ENCODE measurements at regions not wholly inside any gene's neighbourhood (a gene's known extent, or its start where the extent isn't known, plus 50 kb on each side); places are given as distances from the start of the nearest gene placed in this dataset.

DNA sequence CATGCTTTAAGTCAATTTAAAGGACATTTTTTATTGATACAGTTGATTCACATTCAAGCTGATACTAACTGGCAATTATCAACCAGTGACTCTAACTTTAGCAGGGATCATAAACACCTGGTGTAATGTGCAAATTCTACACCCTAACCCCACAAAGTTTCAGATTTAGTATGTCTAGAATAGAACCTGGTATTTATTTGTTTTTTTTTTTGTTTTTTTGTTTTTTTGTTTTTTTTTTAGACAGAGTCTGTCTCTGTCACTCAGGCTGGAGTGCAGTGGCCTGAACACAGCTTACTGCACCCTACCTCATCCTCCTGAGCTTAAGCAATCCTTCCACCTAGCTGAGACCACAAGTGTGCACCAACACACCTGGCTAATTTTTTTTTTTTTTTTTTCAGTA, 311.2 kb upstream of the SEMA6A start:
- FAIRE-seq (no peak), ATAC-seq (no peak), DNase-seq (ENCODE audit: low read depth in 1 of 2, low spot score in 1 of 2) (no peak)
- no peak for TF ChIP-seq POLR2AphosphoS2 (conservative IDR thresholded peaks at IDR 0.05; ENCODE audit: low read length)
- no peak for TF ChIP-seq TP53 (CRISPR knock-in tag; IDR thresholded peaks at IDR 0.05)
- TF ChIP-seq ZC3H11A (IDR thresholded peaks at IDR 0.05) = no peak
- TF ChIP-seq SREBF2 (IDR thresholded peaks at IDR 0.05) = no peak
- TF ChIP-seq, protein P1, sequence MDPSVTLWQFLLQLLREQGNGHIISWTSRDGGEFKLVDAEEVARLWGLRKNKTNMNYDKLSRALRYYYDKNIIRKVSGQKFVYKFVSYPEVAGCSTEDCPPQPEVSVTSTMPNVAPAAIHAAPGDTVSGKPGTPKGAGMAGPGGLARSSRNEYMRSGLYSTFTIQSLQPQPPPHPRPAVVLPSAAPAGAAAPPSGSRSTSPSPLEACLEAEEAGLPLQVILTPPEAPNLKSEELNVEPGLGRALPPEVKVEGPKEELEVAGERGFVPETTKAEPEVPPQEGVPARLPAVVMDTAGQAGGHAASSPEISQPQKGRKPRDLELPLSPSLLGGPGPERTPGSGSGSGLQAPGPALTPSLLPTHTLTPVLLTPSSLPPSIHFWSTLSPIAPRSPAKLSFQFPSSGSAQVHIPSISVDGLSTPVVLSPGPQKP (IDR thresholded peaks at IDR 0.05; ENCODE audit: low read depth, low read length) = no peak
- TF ChIP-seq RAD21 (conservative IDR thresholded peaks at IDR 0.05 in 1 of 2, IDR thresholded peaks at IDR 0.05 in 1 of 2) = no peak
- no peak for TF ChIP-seq CBX8 (IDR thresholded peaks at IDR 0.05)
- TF ChIP-seq, protein P2, sequence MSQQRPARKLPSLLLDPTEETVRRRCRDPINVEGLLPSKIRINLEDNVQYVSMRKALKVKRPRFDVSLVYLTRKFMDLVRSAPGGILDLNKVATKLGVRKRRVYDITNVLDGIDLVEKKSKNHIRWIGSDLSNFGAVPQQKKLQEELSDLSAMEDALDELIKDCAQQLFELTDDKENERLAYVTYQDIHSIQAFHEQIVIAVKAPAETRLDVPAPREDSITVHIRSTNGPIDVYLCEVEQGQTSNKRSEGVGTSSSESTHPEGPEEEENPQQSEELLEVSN (IDR thresholded peaks at IDR 0.05; ENCODE audit: borderline replicate concordance, low read depth) = no peak
- no peak for TF ChIP-seq RFX5 (IDR thresholded peaks at IDR 0.05)
- TF ChIP-seq MYC (IDR thresholded peaks at IDR 0.05; ENCODE audit: borderline replicate concordance, low read length) = no peak
- no peak for TF ChIP-seq TFCP2L1 (CRISPR knock-in tag; IDR thresholded peaks at IDR 0.05)
- TF ChIP-seq FOXS1 (CRISPR knock-in tag; IDR thresholded peaks at IDR 0.05) = no peak
- ChIA-PET POLR2A (no interaction called here), CTCF (interaction anchor here (0.6 kb wide), 1 partner anchor 58 kb away, joined by 3 read pairs; no protein-coding TSS in a partner anchor)
- Histone ChIP-seq H3K9me3 (no peaks in the 10 kb centered on the region), H3K4me3 (no peak overlapping the region), H3K4me1 (no peaks in the 10 kb centered on the region), H3K4me2 (no peak overlapping the region), H3K27ac (no peak overlapping the region)

DNA sequence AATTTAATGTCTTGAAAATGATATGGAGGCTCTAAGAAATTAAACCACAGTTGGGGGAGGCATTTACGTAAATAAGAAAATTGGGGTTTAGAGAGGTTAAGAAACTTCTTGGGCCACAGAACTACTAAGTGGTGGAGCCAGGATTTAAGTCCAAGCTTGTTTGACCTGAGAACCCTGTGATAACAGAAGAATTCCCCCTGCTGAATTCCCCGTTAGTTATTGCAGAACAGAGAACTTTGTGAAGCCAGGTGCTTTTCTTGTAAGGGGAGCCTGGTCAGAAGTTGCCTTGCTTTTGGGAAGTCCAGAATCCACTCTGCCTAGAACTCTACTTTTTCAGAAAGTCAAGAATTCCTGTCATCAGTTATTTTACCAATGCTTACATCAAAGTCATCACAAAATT, 309.3 kb upstream of the SEMA6A start:
- Histone ChIP-seq H3K4me1 (no peaks in the 10 kb centered on the region), H3K27ac (no peak overlapping the region), H3K4me2 (no peak overlapping the region), H3K9me3 (no peaks in the 10 kb centered on the region), H3K4me3 (no peak overlapping the region)
- DNase-seq (ENCODE audit: low read depth in 1 of 2, low spot score in 1 of 2) (no peak), ATAC-seq (no peak), FAIRE-seq (no peak)
- ChIA-PET POLR2A (no interaction called here), CTCF (no interaction called here)
- WGBS (ENCODE audit: missing lambda C conversion rate) = 50% methylated on average over 2 of the region's 2 CpGs
- TF ChIP-seq POLR2AphosphoS2 (conservative IDR thresholded peaks at IDR 0.05; ENCODE audit: low read length) (no peak), GATA3 (IDR thresholded peaks at IDR 0.05; ENCODE audit: borderline replicate concordance) (no peak), ESRRA (IDR thresholded peaks at IDR 0.05; ENCODE audit: borderline replicate concordance, low read length) (no peak), NPAS2 (CRISPR knock-in tag; IDR thresholded peaks at IDR 0.05; ENCODE audit: borderline replicate concordance) (no peak), FOSB (CRISPR knock-in tag; IDR thresholded peaks at IDR 0.05) (no peak), SMC3 (IDR thresholded peaks at IDR 0.05) (no peak), ZSCAN20 (CRISPR knock-in tag; IDR thresholded peaks at IDR 0.05) (no peak)

DNA sequence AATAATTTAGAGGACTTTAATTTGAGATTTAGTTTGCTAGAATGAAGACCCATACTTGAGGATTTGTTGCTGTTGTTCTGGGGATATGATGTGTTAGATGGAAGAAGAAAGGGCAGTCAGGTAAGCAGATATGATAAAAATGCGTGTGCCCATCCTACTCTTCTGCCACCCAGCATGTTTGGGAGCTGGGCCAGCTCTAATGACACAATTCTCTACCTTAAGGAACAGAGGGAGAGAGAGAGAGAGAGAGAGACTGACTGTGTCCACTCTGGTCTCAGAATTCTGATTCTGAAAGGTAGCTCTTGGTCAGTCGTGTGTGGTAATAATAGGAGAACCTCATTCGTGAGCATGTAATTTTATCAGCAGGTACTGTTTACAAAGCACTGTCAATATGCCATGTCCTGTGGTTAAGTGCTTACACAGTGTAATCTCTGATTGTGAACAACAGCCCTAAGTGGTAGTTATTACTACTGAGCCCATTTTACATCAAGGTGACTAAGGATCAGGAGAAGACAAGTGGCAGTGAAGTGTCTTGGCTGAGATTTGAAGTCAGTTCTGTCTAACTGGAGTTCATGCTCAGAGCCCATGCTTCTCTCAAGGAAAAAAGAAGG, 307.4 kb upstream of the SEMA6A start:
- Histone ChIP-seq H3K27ac (no peak overlapping the region), H3K9me3 (no peaks in the 10 kb centered on the region), H3K4me3 (no peak overlapping the region), H3K4me2 (no peak overlapping the region), H3K4me1 (no peaks in the 10 kb centered on the region)
- ATAC-seq (no peak), FAIRE-seq (no peak), DNase-seq (ENCODE audit: low read depth in 1 of 2, low spot score in 1 of 2) (no peak)
- POLR2A ChIA-PET = no interaction called here
- CTCF ChIA-PET = no interaction called here
- 3% methylated on average over 3 of the region's 3 CpGs for WGBS (ENCODE audit: missing lambda C conversion rate)
- TF ChIP-seq ESRRA (IDR thresholded peaks at IDR 0.05; ENCODE audit: borderline replicate concordance, low read length) (no peak), ZFP36 (IDR thresholded peaks at IDR 0.05; ENCODE audit: borderline replicate concordance, partially characterized antibody) (no peak), RAD21 (conservative IDR thresholded peaks at IDR 0.05 in 1 of 2, IDR thresholded peaks at IDR 0.05 in 1 of 2) (no peak), JUNB (IDR thresholded peaks at IDR 0.05) (no peak), MYC (IDR thresholded peaks at IDR 0.05; ENCODE audit: borderline replicate concordance, low read length) (no peak), RCOR1 (IDR thresholded peaks at IDR 0.05; ENCODE audit: low read depth, low read length) (no peak), NPAS2 (CRISPR knock-in tag; IDR thresholded peaks at IDR 0.05; ENCODE audit: borderline replicate concordance) (no peak), KDM5A (IDR thresholded peaks at IDR 0.05) (no peak), MAZ (IDR thresholded peaks at IDR 0.05; ENCODE audit: borderline replicate concordance, low read depth, low read length) (no peak), EP300 (IDR thresholded peaks at IDR 0.05) (no peak), EHMT2 (IDR thresholded peaks at IDR 0.05; ENCODE audit: low read depth) (no peak), HOXA7 (CRISPR knock-in tag; IDR thresholded peaks at IDR 0.05) (no peak)
- TF ChIP-seq, protein P3, sequence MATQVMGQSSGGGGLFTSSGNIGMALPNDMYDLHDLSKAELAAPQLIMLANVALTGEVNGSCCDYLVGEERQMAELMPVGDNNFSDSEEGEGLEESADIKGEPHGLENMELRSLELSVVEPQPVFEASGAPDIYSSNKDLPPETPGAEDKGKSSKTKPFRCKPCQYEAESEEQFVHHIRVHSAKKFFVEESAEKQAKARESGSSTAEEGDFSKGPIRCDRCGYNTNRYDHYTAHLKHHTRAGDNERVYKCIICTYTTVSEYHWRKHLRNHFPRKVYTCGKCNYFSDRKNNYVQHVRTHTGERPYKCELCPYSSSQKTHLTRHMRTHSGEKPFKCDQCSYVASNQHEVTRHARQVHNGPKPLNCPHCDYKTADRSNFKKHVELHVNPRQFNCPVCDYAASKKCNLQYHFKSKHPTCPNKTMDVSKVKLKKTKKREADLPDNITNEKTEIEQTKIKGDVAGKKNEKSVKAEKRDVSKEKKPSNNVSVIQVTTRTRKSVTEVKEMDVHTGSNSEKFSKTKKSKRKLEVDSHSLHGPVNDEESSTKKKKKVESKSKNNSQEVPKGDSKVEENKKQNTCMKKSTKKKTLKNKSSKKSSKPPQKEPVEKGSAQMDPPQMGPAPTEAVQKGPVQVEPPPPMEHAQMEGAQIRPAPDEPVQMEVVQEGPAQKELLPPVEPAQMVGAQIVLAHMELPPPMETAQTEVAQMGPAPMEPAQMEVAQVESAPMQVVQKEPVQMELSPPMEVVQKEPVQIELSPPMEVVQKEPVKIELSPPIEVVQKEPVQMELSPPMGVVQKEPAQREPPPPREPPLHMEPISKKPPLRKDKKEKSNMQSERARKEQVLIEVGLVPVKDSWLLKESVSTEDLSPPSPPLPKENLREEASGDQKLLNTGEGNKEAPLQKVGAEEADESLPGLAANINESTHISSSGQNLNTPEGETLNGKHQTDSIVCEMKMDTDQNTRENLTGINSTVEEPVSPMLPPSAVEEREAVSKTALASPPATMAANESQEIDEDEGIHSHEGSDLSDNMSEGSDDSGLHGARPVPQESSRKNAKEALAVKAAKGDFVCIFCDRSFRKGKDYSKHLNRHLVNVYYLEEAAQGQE (IDR thresholded peaks at IDR 0.05) = no peak
- TF ChIP-seq, protein P1 (IDR thresholded peaks at IDR 0.05; ENCODE audit: low read depth, low read length) = no peak
- TF ChIP-seq, protein P4, sequence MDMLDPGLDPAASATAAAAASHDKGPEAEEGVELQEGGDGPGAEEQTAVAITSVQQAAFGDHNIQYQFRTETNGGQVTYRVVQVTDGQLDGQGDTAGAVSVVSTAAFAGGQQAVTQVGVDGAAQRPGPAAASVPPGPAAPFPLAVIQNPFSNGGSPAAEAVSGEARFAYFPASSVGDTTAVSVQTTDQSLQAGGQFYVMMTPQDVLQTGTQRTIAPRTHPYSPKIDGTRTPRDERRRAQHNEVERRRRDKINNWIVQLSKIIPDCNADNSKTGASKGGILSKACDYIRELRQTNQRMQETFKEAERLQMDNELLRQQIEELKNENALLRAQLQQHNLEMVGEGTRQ (IDR thresholded peaks at IDR 0.05) = no peak
